H1 (cell line): ENCODE measurements at regions not wholly inside any gene's neighbourhood (a gene's known extent, or its start where the extent isn't known, plus 50 kb on each side); places are given as distances from the start of the nearest gene placed in this dataset.

Source experiments
- BACH1 ChIP-seq: IDR thresholded peaks from 2 replicates; pipeline ENCODE4 v1.6.1; 2012; ENCODE audit warnings: low read length, improper control_type of control experiment
- GABPA ChIP-seq: IDR thresholded peaks from 2 replicates; pipeline ENCODE4 v1.6.1; 2011; ENCODE audit warnings: mild to moderate bottlenecking, low read length, moderate library complexity, borderline replicate concordance; ENCODE audit not compliant: insufficient read depth
- HDAC6 ChIP-seq: IDR thresholded peaks from one replicate; pipeline ENCODE4 v1.7.1; 2012; ENCODE audit warnings: low read depth, mild to moderate bottlenecking, inconsistent platforms, low read length, moderate library complexity
- RBBP5 ChIP-seq: IDR thresholded peaks from 2 replicates; pipeline ENCODE4 v1.7.1; 2012; ENCODE audit warnings: low read depth, mild to moderate bottlenecking, inconsistent platforms, low read length, moderate library complexity, borderline replicate concordance
- SIN3A ChIP-seq, 2 experiments: IDR thresholded peaks in 1 of 2; conservative IDR thresholded peaks in 1 of 2; 2 replicates each; pipeline ENCODE4 v1.6.1; 2011 to 2012; ENCODE audit warnings: low read length in 2 of 2, improper control_type of control experiment in 1 of 2, low read depth in 1 of 2, mild to moderate bottlenecking in 1 of 2
- SIRT6 ChIP-seq: IDR thresholded peaks from one replicate; pipeline ENCODE4 v1.7.1; 2012; ENCODE audit warnings: low read length, inconsistent platforms
- TAF1 ChIP-seq: IDR thresholded peaks from 2 replicates; pipeline ENCODE4 v1.6.1; 2011; ENCODE audit warnings: mild to moderate bottlenecking, low read depth, low read length
- TBP ChIP-seq: IDR thresholded peaks from 2 replicates; pipeline ENCODE4 v1.6.1; 2011; ENCODE audit warnings: low read depth, low read length, improper control_type of control experiment
- TCF12 ChIP-seq: IDR thresholded peaks from 2 replicates; pipeline ENCODE4 v1.6.1; 2011; ENCODE audit warnings: low read depth, mild to moderate bottlenecking, low read length

DNA sequence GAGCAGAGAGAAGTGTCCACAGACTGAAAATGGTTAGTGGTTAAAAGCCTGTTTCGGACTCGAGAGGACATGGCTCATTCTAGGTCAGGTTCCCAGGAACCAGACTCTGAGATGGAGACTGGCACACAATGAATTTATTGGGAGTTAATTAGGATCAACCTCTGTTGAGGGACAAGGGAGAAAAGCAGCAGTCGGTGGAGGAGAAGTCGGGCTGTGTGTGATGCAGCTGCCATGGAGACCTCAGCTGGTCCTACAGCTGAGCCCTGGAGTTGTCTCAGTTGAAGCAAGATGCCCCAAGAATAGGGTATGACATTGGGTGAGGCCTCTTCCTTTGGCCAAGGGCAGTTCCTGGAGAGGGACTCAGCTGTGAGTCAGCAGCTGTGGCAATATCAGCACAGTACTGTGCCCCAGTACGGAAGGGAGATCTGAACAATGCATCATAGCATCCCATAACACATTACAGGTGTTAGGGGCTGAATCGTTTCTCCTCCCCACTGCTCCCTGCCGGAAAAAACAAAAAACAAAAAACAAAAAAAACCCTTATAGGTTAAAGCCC lies 105.4 kb downstream of the ABHD5 start (continued):
- TF ChIP-seq RBBP5, result no peak
- TF ChIP-seq TBP, result no peak
- no peak for TF ChIP-seq SIN3A (conservative IDR thresholded peaks at IDR 0.05 in 1 of 2, IDR thresholded peaks at IDR 0.05 in 1 of 2; ENCODE audit: low read depth in 1 of 2, low read length in 2 of 2)
- TF ChIP-seq HDAC6, result no peak
- no peak for TF ChIP-seq GABPA
- no peak for TF ChIP-seq BACH1
- TF ChIP-seq TAF1, result no peak
- no peak for TF ChIP-seq SIRT6
- no peak for TF ChIP-seq TCF12
